Erythroblast (primary cell): ENCODE measurements at regions not wholly inside any gene's neighbourhood (a gene's known extent, or its start where the extent isn't known, plus 50 kb on each side); places are given as distances from the start of the nearest gene placed in this dataset.

Source experiments
- GATA1 ChIP-seq: IDR thresholded peaks from 2 replicates; pipeline ENCODE4 v1.6.1; 2011; ENCODE audit warnings: low read depth, mild to moderate bottlenecking, control low read depth, low read length, moderate library complexity
- POLR2A ChIP-seq: IDR thresholded peaks from 2 replicates; pipeline ENCODE4 v1.6.1; 2011; ENCODE audit warnings: mild to moderate bottlenecking, low read length

DNA sequence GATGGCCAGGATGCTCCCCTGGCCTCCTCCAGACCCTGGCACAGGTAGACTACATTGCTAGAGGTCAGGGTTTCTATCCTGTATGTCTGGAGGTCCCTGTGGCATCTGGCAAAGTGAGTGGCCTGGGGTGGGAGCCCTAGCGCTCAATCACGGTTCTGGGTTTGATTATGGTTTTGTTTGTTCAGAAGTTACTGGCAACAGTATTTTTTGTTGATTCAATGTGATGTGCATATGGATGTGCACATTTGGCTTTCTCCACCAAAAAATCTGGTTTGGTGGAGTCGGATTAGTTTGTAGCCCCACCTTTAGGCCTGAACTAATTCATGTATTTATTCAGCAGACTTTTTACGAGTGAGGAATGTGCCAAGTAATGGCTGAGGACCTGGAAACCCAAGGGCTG is 109.7 kb downstream of the VEGFA start:
- TF ChIP-seq POLR2A: no peak
- TF ChIP-seq GATA1: no peak
